ENCODE measurements at regions not wholly inside any gene's neighbourhood (a gene's known extent, or its start where the extent isn't known, plus 50 kb on each side); places are given as distances from the start of the nearest gene placed in this dataset.
A peak's percentile ranks its signal among the peaks of the same experiment; 100 is the strongest.

GRCh38 chr6:117078624-117079023 is 186.7 kb upstream of the VGLL2 start:
- DNase-seq, result peak; percentile 26

GRCh38 chr6:117079951-117080350 is 185.4 kb upstream of the VGLL2 start:
- DNase-seq, result no peak

- no peak for DNase-seq
Measured at GRCh38 chr6:117089604-117090003, 175.8 kb upstream of the VGLL2 start.

- no peak for DNase-seq
Measured at GRCh38 chr6:117110146-117110545, 155.2 kb upstream of the VGLL2 start.

- DNase-seq, result no peak
Measured at GRCh38 chr6:117110737-117111136, 154.6 kb upstream of the VGLL2 start.

GRCh38 chr6:117117652-117118051 is 147.7 kb upstream of the VGLL2 start:
- no peak for DNase-seq

GRCh38 chr6:117118490-117118889 is 146.9 kb upstream of the VGLL2 start:
- DNase-seq, result no peak

- DNase-seq, result no peak
Measured at GRCh38 chr6:117126213-117126612, 139.1 kb upstream of the VGLL2 start.

- no peak for DNase-seq
Measured at GRCh38 chr6:117128052-117128451, 137.3 kb upstream of the VGLL2 start.

GRCh38 chr6:117130125-117130524 is 135.2 kb upstream of the VGLL2 start:
- no peak for DNase-seq

GRCh38 chr6:117136702-117137101 is 128.7 kb upstream of the VGLL2 start:
- no peak for DNase-seq

GRCh38 chr6:117137711-117138110 is 127.6 kb upstream of the VGLL2 start:
- DNase-seq, result no peak

- no peak for DNase-seq
Measured at GRCh38 chr6:117138425-117138824, 126.9 kb upstream of the VGLL2 start.

GRCh38 chr6:117138920-117139319 is 126.4 kb upstream of the VGLL2 start:
- peak; percentile 25 for DNase-seq

- no peak for DNase-seq
Measured at GRCh38 chr6:117142142-117142541, 123.2 kb upstream of the VGLL2 start.

GRCh38 chr6:117142995-117143394 is 122.4 kb upstream of the VGLL2 start:
- DNase-seq, result no peak

- DNase-seq, result no peak
Measured at GRCh38 chr6:117143647-117144046, 121.7 kb upstream of the VGLL2 start.

GRCh38 chr6:117145940-117146339 is 119.4 kb upstream of the VGLL2 start:
- DNase-seq, result no peak

GRCh38 chr6:117149324-117149723 is 116.0 kb upstream of the VGLL2 start:
- DNase-seq, result no peak

GRCh38 chr6:117156741-117157140 is 108.6 kb upstream of the VGLL2 start:
- no peak for DNase-seq

GRCh38 chr6:117157448-117157847 is 107.9 kb upstream of the VGLL2 start:
- DNase-seq, result no peak

- no peak for DNase-seq
Measured at GRCh38 chr6:117165911-117166499, 99.4 kb upstream of the VGLL2 start.

GRCh38 chr6:117167520-117168271 is 97.7 kb upstream of the VGLL2 start:
- DNase-seq, result no peak

- DNase-seq, result no peak
Measured at GRCh38 chr6:117168296-117169063, 96.9 kb upstream of the VGLL2 start.

Data from NCI-H1105 (cell line).